ENCODE measurements at regions not wholly inside any gene's neighbourhood (a gene's known extent, or its start where the extent isn't known, plus 50 kb on each side); places are given as distances from the start of the nearest gene placed in this dataset.

GRCh38 chr20:17863577-17864292, 104.9 kb downstream of the SNX5 start:
- TF ChIP-seq RCOR1 (IDR thresholded peaks at IDR 0.05; ENCODE audit: low read depth, low read length) (no peak), MAZ (IDR thresholded peaks at IDR 0.05; ENCODE audit: borderline replicate concordance, low read depth, low read length) (no peak), CTCF (IDR thresholded peaks at IDR 0.05) (no peak)
